Myocyte (in vitro differentiated cells): ENCODE measurements at regions not wholly inside any gene's neighbourhood (a gene's known extent, or its start where the extent isn't known, plus 50 kb on each side); places are given as distances from the start of the nearest gene placed in this dataset.
"Not testable (repeated sequence)": the region's sequence is repeated elsewhere in the genome, so short reads cannot be mapped to it uniquely, and the experiment has no call there.

ENCODE experiments used
- DNase-seq: peaks from one replicate; pipeline ENCODE4 v3.0.0-alpha.2; 2012; ENCODE audit warnings: low read depth

- DNase-seq: no peak
These were observed 416.6 kb downstream of the RPS24 start for GRCh38 chr10:78450239-78450638.

- DNase-seq: no peak
These were observed 417.3 kb downstream of the RPS24 start for GRCh38 chr10:78450807-78451485.

- DNase-seq: no peak
These were observed 417.9 kb downstream of the RPS24 start for GRCh38 chr10:78451592-78451991.

- no peak for DNase-seq
These were observed 420.5 kb downstream of the RPS24 start for GRCh38 chr10:78454123-78454645.

GRCh38 chr10:78455236-78455635 is 421.6 kb downstream of the RPS24 start:
- no peak for DNase-seq

- no peak for DNase-seq
These were observed 422.1 kb downstream of the RPS24 start for GRCh38 chr10:78455811-78456210.

GRCh38 chr10:78456649-78457400 is 423.2 kb downstream of the RPS24 start:
- DNase-seq: no peak

- peak; percentile 76 for DNase-seq
These were observed 424.3 kb downstream of the RPS24 start for GRCh38 chr10:78457804-78458482.

- DNase-seq: peak; percentile 40
These were observed 425.4 kb downstream of the RPS24 start for GRCh38 chr10:78458983-78459638.

GRCh38 chr10:78459639-78460037 is 426.0 kb downstream of the RPS24 start:
- no peak for DNase-seq

GRCh38 chr10:78460204-78460603 is 426.5 kb downstream of the RPS24 start:
- peak; percentile 11 for DNase-seq

GRCh38 chr10:78461333-78461732 is 427.7 kb downstream of the RPS24 start:
- DNase-seq: no peak

GRCh38 chr10:78462176-78462575 is 428.5 kb downstream of the RPS24 start:
- no peak for DNase-seq

- no peak for DNase-seq
These were observed 429.1 kb downstream of the RPS24 start for GRCh38 chr10:78462726-78463228.

- DNase-seq: no peak
These were observed 430.6 kb downstream of the RPS24 start for GRCh38 chr10:78464118-78464855.

GRCh38 chr10:78464856-78465267 is 431.2 kb downstream of the RPS24 start:
- no peak for DNase-seq

GRCh38 chr10:78465431-78465830 is 431.8 kb downstream of the RPS24 start:
- DNase-seq: no peak

GRCh38 chr10:78467496-78468106 is 433.9 kb downstream of the RPS24 start:
- DNase-seq: no peak

- DNase-seq: not testable (repeated sequence)
These were observed 435.1 kb downstream of the RPS24 start for GRCh38 chr10:78468731-78469130.
